NCI-H2107 (cell line): ENCODE measurements at regions not wholly inside any gene's neighbourhood (a gene's known extent, or its start where the extent isn't known, plus 50 kb on each side); places are given as distances from the start of the nearest gene placed in this dataset.

Experiments used
- DNase-seq: peaks from one replicate; lab custom pipeline; 2025; lab: John Stamatoyannopoulos, UW

GRCh38 chr13:33953203-33953602, 135.3 kb downstream of the RFC3 start:
- no peak for DNase-seq

- no peak for DNase-seq
Observed at GRCh38 chr13:33953781-33954180, 135.8 kb downstream of the RFC3 start.

- no peak for DNase-seq
Observed at GRCh38 chr13:33956346-33956745, 138.4 kb downstream of the RFC3 start.

- DNase-seq: no peak
Observed at GRCh38 chr13:33957497-33957905, 139.6 kb downstream of the RFC3 start.

GRCh38 chr13:33958964-33959363, 141.0 kb downstream of the RFC3 start:
- DNase-seq: no peak

GRCh38 chr13:33963134-33963533, 145.2 kb downstream of the RFC3 start:
- no peak for DNase-seq

GRCh38 chr13:33963895-33964294, 145.9 kb downstream of the RFC3 start:
- no peak for DNase-seq

GRCh38 chr13:33968520-33969507, 150.9 kb downstream of the RFC3 start:
- DNase-seq: no peak

- DNase-seq: no peak
Observed at GRCh38 chr13:33970746-33971561, 153.0 kb downstream of the RFC3 start.

GRCh38 chr13:33971562-33971819, 153.5 kb downstream of the RFC3 start:
- no peak for DNase-seq

- no peak for DNase-seq
Observed at GRCh38 chr13:33973194-33973593, 155.2 kb downstream of the RFC3 start.

- DNase-seq: no peak
Observed at GRCh38 chr13:33976965-33977364, 159.0 kb downstream of the RFC3 start.

- DNase-seq: no peak
Observed at GRCh38 chr13:33978653-33979052, 160.7 kb downstream of the RFC3 start.

- no peak for DNase-seq
Observed at GRCh38 chr13:33992881-33993336, 175.0 kb downstream of the RFC3 start.

- DNase-seq: no peak
Observed at GRCh38 chr13:33994198-33994597, 176.2 kb downstream of the RFC3 start.

GRCh38 chr13:33994826-33995502, 177.0 kb downstream of the RFC3 start:
- DNase-seq: no peak

GRCh38 chr13:33996636-33997035, 178.7 kb downstream of the RFC3 start:
- DNase-seq: no peak

- no peak for DNase-seq
Observed at GRCh38 chr13:33997574-33997973, 179.6 kb downstream of the RFC3 start.

- DNase-seq: no peak
Observed at GRCh38 chr13:33999811-34000605, 182.1 kb downstream of the RFC3 start.

GRCh38 chr13:34000955-34001354, 183.0 kb downstream of the RFC3 start:
- DNase-seq: no peak

- DNase-seq: no peak
Observed at GRCh38 chr13:34001389-34001788, 183.4 kb downstream of the RFC3 start.

- no peak for DNase-seq
Observed at GRCh38 chr13:34002141-34002540, 184.2 kb downstream of the RFC3 start.
